K562 (cell line): ENCODE measurements at regions not wholly inside any gene's neighbourhood (a gene's known extent, or its start where the extent isn't known, plus 50 kb on each side); places are given as distances from the start of the nearest gene placed in this dataset.
A peak's percentile ranks its signal among the peaks of the same experiment; 100 is the strongest.

Experiments
- BMI1 ChIP-seq: fragments of 150-350 bp; IDR thresholded peaks from 2 replicates; pipeline ENCODE4 v1.6.1; 2014; ENCODE audit warnings: low read length
- FOSL1 ChIP-seq: fragments of 200-800 bp; sonication (Bioruptor generic); conservative IDR thresholded peaks from 2 replicates; pipeline ENCODE4 v1.6.1; 2016; ENCODE audit warnings: missing genetic modification characterization, missing compliant biosample characterization
- HLTF ChIP-seq: fragments of 450-650 bp; IDR thresholded peaks from 2 replicates; pipeline ENCODE4 v1.6.1; 2016
- KDM2B ChIP-seq: fragments of 250-450 bp; sonication (Bioruptor Pico); IDR thresholded peaks from 2 replicates; pipeline ENCODE4 v1.8.0; 2021; ENCODE audit warnings: mild to moderate bottlenecking, moderate library complexity
- MEIS2 ChIP-seq: fragments of 450-650 bp; IDR thresholded peaks from 2 replicates; pipeline ENCODE4 v1.6.1; 2014; ENCODE audit warnings: mild to moderate bottlenecking; ENCODE audit not compliant: partially characterized antibody
- RNF2 ChIP-seq: sonication (generic); IDR thresholded peaks from 2 replicates; pipeline ENCODE4 v1.6.1; 2016
- SMAD1 ChIP-seq: fragments of 150-350 bp; IDR thresholded peaks from 2 replicates; pipeline ENCODE4 v1.6.1; 2014; ENCODE audit warnings: low read length, low read depth; ENCODE audit not compliant: partially characterized antibody
- SRSF1 ChIP-seq: fragments of 200-400 bp; formaldehyde crosslinking; IDR thresholded peaks from 2 replicates; pipeline ENCODE4 v1.6.1; 2017; ENCODE audit warnings: mild to moderate bottlenecking, low read depth, low read length, moderate library complexity
- TBL1XR1 ChIP-seq, 2 experiments: IDR thresholded peaks; 2 replicates each; pipeline ENCODE4 v1.6.1; 2012; ENCODE audit warnings: improper control_type of control experiment in 2 of 2, low read length in 2 of 2, mild to moderate bottlenecking in 1 of 2
- YY1 ChIP-seq, 3 experiments: IDR thresholded peaks; 2 replicates each; pipeline ENCODE4 v1.6.1; 2011; ENCODE audit warnings: low read length in 2 of 3, mild to moderate bottlenecking in 2 of 3, moderate library complexity in 2 of 3, borderline replicate concordance in 1 of 3, control low read depth in 1 of 3, low read depth in 1 of 3; ENCODE audit not compliant: insufficient read depth in 3 of 3, insufficient replicate concordance in 2 of 3, control insufficient read depth in 1 of 3, insufficient read length in 1 of 3; ENCODE audit errors: extremely low read depth in 1 of 3
- ZKSCAN1 ChIP-seq: fragments of 150-350 bp; IDR thresholded peaks from 2 replicates; pipeline ENCODE4 v1.6.1; 2016; ENCODE audit warnings: low read depth, low read length
- ZNF707 ChIP-seq: fragments of 250-450 bp; sonication (Bioruptor Pico); conservative IDR thresholded peaks from 2 replicates; pipeline ENCODE4 v1.8.0; 2022; ENCODE audit warnings: inconsistent platforms, mild to moderate bottlenecking, moderate library complexity
- TF ChIP-seq, protein P1 (sequence below): fragments of 450-650 bp; IDR thresholded peaks from 2 replicates; pipeline ENCODE4 v1.6.1; 2016; ENCODE audit warnings: low read depth, mild to moderate bottlenecking, moderate library complexity
- TF ChIP-seq, protein P2 (sequence below): fragments of 250-450 bp; sonication (Bioruptor Pico); IDR thresholded peaks from 2 replicates; pipeline ENCODE4 v1.4.0; 2020; ENCODE audit warnings: mild to moderate bottlenecking, moderate library complexity, borderline replicate concordance
- TF ChIP-seq, protein P3 (sequence below): fragments of 450-650 bp; IDR thresholded peaks from 2 replicates; pipeline ENCODE4 v1.6.1; 2016
- TF ChIP-seq, protein P4 (sequence below), 2 experiments: fragments of 150-350 bp in 1 of 2; IDR thresholded peaks; 2 replicates each; pipeline ENCODE4 v1.6.1; 2012 to 2016; ENCODE audit warnings: low read depth in 2 of 2, low read length in 2 of 2, mild to moderate bottlenecking in 1 of 2, moderate library complexity in 1 of 2

DNA sequence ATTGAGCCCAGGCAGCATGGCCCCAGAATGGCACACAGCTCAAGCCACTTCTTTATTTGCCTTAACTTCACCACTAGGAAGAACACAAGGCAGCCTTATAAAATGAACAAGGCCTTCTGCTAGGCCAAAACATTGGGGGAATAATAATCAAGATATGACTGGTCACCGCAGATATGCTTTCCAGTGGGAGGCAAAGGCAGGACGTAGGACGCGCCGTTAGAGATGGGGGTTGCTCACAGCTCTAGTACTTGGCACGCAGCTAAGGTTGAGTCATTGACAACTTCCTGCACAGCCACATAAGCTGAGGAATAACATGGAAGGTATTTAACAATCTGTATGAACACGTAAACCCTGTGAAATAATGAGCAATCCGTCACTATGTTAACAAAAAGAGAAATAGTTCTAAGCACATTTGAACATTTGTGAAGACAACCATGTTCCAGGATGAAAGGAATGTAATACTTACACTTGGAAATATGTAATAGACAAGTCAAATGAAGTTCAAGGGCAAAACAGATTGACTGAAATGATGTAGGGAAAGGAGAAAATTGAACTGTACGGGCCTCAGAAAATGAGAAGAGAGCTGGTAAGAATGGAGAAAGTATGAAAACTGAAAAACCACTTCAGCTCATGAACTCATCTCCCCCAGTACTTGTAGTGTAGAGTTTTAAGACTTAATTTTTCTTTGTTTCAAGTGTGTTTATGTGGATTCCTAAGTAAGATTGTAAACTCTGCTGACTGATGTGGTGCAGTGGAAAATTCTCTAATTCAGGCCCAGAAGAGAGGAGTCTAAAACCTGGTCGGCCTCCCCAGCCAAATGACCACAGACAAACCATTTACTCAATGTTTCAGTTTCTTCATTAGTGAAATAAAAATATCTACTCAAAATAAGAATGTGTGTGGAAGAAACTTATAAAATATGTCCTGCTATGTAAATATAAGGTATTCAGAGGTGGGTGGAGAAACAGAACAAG, 59.3 kb upstream of the CCDC91 start (continued):
- TF ChIP-seq, protein P1, sequence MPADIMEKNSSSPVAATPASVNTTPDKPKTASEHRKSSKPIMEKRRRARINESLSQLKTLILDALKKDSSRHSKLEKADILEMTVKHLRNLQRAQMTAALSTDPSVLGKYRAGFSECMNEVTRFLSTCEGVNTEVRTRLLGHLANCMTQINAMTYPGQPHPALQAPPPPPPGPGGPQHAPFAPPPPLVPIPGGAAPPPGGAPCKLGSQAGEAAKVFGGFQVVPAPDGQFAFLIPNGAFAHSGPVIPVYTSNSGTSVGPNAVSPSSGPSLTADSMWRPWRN, result peak; percentile 76
- TF ChIP-seq RNF2 (peak; percentile 98), FOSL1 (peak; percentile 98), SRSF1 (no peak), MEIS2 (peak; percentile 49), TBL1XR1 (IDR thresholded peaks at IDR 0.05; ENCODE audit: low read length in 2 of 2) (peak; percentile 82 to 88; a peak in 2 of 4 replicates), ZNF707 (CRISPR knock-in tag) (no peak), BMI1 (no peak), YY1 (IDR thresholded peaks at IDR 0.05; ENCODE audit: borderline replicate concordance in 1 of 3, control insufficient read depth in 1 of 3, extremely low read depth in 1 of 3, insufficient read depth in 3 of 3, insufficient read length in 1 of 3, insufficient replicate concordance in 2 of 3, low read depth in 1 of 3, low read length in 2 of 3) (peak in 1 of 3 experiments; percentile 50), HLTF (no peak), ZKSCAN1 (0 out of 2 replicates have a peak, but pooled peaks have one; percentile 58), SMAD1 (peak; percentile 71), KDM2B (CRISPR knock-in tag) (no peak)
- TF ChIP-seq, protein P2, sequence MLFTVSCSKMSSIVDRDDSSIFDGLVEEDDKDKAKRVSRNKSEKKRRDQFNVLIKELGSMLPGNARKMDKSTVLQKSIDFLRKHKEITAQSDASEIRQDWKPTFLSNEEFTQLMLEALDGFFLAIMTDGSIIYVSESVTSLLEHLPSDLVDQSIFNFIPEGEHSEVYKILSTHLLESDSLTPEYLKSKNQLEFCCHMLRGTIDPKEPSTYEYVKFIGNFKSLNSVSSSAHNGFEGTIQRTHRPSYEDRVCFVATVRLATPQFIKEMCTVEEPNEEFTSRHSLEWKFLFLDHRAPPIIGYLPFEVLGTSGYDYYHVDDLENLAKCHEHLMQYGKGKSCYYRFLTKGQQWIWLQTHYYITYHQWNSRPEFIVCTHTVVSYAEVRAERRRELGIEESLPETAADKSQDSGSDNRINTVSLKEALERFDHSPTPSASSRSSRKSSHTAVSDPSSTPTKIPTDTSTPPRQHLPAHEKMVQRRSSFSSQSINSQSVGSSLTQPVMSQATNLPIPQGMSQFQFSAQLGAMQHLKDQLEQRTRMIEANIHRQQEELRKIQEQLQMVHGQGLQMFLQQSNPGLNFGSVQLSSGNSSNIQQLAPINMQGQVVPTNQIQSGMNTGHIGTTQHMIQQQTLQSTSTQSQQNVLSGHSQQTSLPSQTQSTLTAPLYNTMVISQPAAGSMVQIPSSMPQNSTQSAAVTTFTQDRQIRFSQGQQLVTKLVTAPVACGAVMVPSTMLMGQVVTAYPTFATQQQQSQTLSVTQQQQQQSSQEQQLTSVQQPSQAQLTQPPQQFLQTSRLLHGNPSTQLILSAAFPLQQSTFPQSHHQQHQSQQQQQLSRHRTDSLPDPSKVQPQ (CRISPR knock-in tag), result no peak
- TF ChIP-seq, protein P3, sequence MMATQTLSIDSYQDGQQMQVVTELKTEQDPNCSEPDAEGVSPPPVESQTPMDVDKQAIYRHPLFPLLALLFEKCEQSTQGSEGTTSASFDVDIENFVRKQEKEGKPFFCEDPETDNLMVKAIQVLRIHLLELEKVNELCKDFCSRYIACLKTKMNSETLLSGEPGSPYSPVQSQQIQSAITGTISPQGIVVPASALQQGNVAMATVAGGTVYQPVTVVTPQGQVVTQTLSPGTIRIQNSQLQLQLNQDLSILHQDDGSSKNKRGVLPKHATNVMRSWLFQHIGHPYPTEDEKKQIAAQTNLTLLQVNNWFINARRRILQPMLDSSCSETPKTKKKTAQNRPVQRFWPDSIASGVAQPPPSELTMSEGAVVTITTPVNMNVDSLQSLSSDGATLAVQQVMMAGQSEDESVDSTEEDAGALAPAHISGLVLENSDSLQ, result 0 out of 2 replicates have a peak, but pooled peaks have one; percentile 24
- TF ChIP-seq, protein P4, sequence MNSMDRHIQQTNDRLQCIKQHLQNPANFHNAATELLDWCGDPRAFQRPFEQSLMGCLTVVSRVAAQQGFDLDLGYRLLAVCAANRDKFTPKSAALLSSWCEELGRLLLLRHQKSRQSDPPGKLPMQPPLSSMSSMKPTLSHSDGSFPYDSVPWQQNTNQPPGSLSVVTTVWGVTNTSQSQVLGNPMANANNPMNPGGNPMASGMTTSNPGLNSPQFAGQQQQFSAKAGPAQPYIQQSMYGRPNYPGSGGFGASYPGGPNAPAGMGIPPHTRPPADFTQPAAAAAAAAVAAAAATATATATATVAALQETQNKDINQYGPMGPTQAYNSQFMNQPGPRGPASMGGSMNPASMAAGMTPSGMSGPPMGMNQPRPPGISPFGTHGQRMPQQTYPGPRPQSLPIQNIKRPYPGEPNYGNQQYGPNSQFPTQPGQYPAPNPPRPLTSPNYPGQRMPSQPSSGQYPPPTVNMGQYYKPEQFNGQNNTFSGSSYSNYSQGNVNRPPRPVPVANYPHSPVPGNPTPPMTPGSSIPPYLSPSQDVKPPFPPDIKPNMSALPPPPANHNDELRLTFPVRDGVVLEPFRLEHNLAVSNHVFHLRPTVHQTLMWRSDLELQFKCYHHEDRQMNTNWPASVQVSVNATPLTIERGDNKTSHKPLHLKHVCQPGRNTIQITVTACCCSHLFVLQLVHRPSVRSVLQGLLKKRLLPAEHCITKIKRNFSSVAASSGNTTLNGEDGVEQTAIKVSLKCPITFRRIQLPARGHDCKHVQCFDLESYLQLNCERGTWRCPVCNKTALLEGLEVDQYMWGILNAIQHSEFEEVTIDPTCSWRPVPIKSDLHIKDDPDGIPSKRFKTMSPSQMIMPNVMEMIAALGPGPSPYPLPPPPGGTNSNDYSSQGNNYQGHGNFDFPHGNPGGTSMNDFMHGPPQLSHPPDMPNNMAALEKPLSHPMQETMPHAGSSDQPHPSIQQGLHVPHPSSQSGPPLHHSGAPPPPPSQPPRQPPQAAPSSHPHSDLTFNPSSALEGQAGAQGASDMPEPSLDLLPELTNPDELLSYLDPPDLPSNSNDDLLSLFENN (IDR thresholded peaks at IDR 0.05; ENCODE audit: low read depth in 2 of 2, low read length in 2 of 2), result peak in 1 of 2 experiments; percentile 75; a peak in 1 of 4 replicates
